ENCODE measurements at regions not wholly inside any gene's neighbourhood (a gene's known extent, or its start where the extent isn't known, plus 50 kb on each side); places are given as distances from the start of the nearest gene placed in this dataset.
A peak's percentile ranks its signal among the peaks of the same experiment; 100 is the strongest.

DNA sequence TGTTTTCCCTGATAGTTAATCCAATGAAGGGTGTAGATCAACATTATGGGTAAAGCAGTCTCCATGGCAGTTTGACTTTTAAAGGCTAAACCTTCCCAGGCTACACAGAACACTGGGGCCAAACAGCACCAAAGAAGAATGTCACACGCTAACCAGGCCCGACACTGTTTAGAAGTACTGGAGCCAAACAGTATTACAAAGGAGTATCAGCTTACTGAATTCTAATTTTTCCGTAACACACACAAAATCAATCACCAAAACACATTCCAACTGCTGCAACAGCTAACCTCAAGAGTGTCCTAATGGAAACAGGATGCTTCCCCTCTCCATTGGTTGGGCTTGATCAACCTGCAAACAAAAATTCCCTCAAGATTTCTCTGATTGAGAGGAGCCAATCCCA is 783.5 kb downstream of the PCDH18 start:
- ATAC-seq (peak; percentile 44), DNase-seq (no peak)
- intact Hi-C loops (cut with micrococcal nuclease) = no loop called here

DNA sequence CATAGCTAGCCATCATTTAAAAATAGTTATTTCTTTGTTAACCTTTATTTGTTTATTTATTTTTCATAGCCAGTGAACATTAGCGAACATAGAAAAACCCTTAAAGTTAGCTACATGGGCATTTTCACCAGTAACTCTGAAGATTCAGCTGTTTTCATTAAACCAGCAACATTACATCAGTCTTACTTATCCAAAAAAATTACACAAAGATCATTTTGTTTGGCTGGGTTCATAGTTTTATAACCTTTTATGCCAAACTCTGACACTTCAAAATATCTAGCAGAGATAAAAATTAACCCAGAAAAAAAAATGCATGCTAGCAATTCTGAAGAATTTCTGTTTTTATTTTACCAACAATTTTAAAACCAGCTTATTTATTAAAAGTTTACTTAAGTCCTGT is 784.1 kb downstream of the PCDH18 start:
- no peak for ATAC-seq
- intact Hi-C loops (cut with micrococcal nuclease) = no loop called here
- DNase-seq = no peak

- no peak for ATAC-seq
- intact Hi-C loops (cut with micrococcal nuclease) = no loop called here
- DNase-seq = no peak
Measured at GRCh38 chr4:136743238-136743637, 789.1 kb downstream of the PCDH18 start.

GRCh38 chr4:136742333-136742732 is 790.0 kb downstream of the PCDH18 start:
- intact Hi-C loops (cut with micrococcal nuclease) = no loop called here
- DNase-seq = no peak
- ATAC-seq = no peak

DNA sequence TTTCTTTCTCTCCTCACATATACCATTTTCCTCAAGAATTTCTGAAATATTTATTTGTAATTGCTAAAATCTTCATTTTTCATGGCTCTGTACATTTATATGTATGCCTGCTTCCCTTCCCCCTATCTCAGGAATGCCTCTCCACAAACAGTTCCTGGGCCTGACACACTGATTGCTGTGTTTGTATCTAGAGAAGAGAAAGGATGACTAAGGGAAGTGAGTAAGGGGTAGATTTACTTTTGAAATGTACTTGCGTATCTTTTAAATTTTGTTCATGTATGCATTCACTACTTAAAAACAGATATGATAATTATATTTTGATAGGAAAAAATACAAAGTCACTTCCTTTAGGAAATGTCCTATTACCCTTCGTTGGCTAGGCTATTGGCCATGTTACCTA is 790.8 kb downstream of the PCDH18 start:
- DNase-seq (no peak), ATAC-seq (no peak)
- intact Hi-C loops (cut with micrococcal nuclease) = no loop called here

DNA sequence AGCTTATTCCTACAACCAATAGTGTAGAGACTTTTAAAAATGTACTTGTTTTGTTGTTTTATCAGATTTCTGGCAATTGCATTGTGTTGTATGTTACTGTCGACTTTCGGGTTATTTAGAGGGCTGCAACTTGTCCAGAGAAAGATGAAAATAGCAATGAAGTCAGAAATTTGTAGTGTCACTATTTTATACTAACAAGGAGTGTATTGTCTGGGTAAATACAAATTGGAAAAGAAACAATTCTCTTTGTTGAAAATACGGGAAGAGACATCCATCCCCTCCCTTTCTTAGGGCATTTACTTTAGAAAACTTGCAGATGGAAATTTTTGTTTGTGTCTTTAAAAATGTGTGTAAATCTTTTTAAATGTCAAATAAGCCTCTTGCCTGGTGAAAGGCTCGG is 792.0 kb downstream of the PCDH18 start:
- ATAC-seq (no peak), DNase-seq (no peak)
- intact Hi-C loops (cut with micrococcal nuclease) = no loop called here

GRCh38 chr4:136737066-136737465 is 795.2 kb downstream of the PCDH18 start:
- intact Hi-C loops (cut with micrococcal nuclease) = no loop called here
- no peak for ATAC-seq
- no peak for DNase-seq

DNA sequence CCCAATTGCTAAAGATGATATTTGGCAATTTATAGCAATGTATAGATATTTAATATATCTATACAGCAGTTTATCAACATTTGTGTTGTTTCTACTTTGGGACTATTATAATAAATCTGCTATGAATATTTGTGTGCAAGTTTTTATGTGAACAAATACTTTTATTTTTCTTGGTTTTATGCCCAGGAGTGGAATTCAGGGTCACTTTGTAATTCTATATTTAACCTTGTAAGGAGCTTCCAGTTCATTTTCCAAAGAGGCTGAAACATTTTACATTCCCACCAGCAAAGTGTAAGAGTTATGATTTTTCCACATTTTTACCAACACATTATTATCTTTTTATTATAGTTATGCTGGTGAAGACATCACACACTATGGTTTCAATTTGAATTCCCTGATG is 801.3 kb downstream of the PCDH18 start:
- intact Hi-C loops (cut with micrococcal nuclease) = no loop called here
- ATAC-seq (no peak), DNase-seq (no peak)

DNA sequence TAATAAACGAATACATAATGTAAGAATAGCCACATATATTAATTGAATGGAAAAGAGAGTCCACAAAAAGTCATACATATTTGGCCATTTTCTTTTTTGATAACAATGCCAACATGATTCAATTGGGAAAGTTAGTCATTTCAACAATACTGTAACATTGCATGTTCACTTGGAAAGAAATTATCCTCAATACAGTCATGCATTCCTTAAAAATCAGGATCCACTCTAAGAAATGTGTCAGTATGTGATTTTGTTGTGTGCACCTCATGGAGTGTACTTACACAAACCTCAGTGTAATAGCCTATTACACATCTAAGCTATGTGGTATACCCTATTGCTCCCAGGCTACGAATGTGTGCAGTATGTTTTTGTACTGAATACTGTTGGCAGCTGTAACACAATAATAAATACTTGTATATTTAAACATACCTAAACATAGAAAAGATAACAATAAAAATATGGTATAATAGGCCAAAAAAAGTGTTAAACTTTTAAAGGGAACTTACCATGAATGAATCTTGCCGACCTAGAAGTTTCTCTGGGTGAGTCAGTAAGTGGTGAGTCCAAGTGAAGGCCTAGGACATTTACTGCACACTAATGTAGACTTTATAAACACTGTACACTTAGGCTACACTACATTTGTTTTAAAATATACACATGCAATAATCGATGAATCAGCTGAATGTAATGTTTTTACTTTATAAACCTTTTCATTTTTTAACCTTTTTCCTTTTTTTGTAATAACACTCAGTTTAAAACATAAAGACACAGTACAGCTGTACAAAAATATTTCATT is 806.8 kb downstream of the PCDH18 start:
- no peak for DNase-seq
- intact Hi-C loops (cut with micrococcal nuclease) = no loop called here
- ATAC-seq = no peak

GRCh38 chr4:136713140-136713539 is 819.2 kb downstream of the PCDH18 start:
- intact Hi-C loops (cut with micrococcal nuclease) = no loop called here
- no peak for DNase-seq
- ATAC-seq = no peak

DNA sequence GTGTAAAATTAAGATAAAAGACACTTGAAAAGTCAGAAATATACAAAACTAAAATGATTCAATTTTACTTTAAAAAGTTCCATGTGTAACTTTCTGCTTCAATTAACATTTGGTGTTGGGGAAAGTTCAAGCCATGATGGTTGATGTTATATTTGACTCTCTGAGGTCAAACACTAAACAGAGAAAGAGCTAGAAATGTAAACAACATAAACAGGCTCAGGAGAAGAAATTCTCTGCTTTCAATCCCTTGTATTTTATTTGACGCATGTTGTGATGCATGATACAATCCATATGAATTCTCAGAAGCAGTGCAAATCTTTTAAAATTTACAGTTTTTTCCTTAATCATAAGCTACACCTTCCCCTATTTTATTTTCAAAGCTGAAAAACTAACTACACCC is 822.4 kb downstream of the PCDH18 start:
- intact Hi-C loops (cut with micrococcal nuclease) = no loop called here
- no peak for DNase-seq
- ATAC-seq = no peak

DNA sequence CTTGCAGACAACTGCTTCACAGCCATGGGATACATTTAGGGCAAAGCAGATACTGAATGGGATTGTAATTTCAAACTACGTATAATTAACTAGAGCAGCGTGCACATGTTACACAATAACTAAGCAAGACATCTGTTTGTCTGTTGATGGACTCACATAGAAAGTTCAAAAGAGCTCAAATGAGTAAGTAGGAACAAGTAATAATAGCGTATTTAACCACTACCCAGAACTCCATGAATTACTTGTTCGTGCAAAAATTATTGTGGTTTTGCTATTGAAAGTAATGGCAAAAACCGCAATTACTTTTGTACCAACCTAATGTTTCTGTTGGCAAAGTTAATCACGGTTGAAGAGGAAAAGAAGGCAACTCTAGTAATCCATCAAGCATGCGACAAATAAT is 825.4 kb downstream of the PCDH18 start:
- DNase-seq = no peak
- intact Hi-C loops (cut with micrococcal nuclease) = no loop called here
- ATAC-seq = no peak

DNA sequence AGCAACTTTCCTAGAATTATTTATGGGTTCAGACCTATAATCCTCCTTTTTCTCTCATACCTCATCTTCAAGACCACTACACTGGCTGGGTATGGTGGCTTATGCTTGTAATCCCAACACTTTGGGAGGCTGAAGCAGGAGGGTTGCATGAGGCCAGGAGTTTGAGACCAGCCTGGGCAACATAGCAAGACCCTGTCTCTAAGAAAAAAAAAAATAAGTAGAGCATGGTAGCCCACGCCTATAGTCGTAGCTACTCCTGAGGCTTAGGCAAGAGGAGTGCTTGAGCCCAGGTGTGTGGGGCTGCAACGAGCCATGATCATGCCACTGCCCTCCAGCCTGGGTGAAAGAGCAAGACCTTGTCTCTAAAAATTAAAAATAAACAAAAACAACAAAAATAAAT is 832.4 kb downstream of the PCDH18 start:
- intact Hi-C loops (cut with micrococcal nuclease) = no loop called here
- no peak for ATAC-seq
- DNase-seq = no peak

DNA sequence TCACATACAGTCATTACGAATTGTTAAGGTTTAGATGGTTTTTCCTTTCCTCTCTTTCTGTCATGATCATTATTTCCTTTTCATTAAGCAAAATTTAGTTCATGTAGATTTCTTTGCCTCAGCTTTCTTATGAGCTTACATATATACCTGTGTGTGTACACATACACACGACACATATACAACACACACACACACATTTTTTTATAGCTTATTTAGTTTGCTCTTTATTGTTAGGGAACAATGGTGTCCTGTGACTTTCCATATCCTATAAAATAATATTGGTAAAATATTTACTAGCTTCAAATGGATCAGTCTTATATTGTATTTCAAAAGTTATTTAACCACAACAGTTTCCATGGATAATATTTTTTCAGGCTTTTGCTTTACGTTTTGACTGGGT is 840.7 kb downstream of the PCDH18 start:
- DNase-seq (no peak), ATAC-seq (no peak)
- intact Hi-C loops (cut with micrococcal nuclease) = no loop called here

DNA sequence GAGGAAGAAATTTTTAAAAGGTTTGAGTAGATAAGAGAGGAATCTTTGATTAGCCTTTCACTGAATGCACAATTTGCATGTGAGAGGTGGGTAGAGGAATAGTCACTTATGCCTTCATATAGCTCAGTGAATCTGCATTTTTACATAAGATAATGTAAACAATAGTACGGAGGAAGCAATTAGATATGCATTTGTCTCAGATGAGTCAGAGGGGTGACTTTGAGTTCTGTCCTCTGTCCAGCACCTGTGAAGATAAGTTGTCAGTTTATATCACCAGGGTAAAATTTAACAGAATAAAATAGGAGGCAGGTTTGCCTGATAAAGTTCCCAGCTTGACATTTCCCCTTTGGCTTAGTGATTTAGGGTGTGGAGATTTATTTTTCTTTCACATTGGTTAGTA is 841.9 kb downstream of the PCDH18 start:
- ATAC-seq (no peak), DNase-seq (no peak)
- intact Hi-C loops (cut with micrococcal nuclease) = no loop called here

GRCh38 chr4:136687596-136687995 is 844.7 kb downstream of the PCDH18 start:
- ATAC-seq (no peak), DNase-seq (no peak)
- intact Hi-C loops (cut with micrococcal nuclease) = no loop called here

- ATAC-seq = no peak
- intact Hi-C loops (cut with micrococcal nuclease) = no loop called here
- no peak for DNase-seq
Measured at GRCh38 chr4:136687118-136687517, 845.2 kb downstream of the PCDH18 start.

GRCh38 chr4:136680761-136681160 is 851.5 kb downstream of the PCDH18 start:
- intact Hi-C loops (cut with micrococcal nuclease) = no loop called here
- DNase-seq = no peak
- no peak for ATAC-seq

- intact Hi-C loops (cut with micrococcal nuclease) = no loop called here
- DNase-seq (no peak), ATAC-seq (no peak)
Measured at GRCh38 chr4:136680271-136680670, 852.0 kb downstream of the PCDH18 start.

- intact Hi-C loops (cut with micrococcal nuclease) = no loop called here
- DNase-seq (no peak), ATAC-seq (no peak)
Measured at GRCh38 chr4:136670265-136670664, 862.0 kb downstream of the PCDH18 start.

DNA sequence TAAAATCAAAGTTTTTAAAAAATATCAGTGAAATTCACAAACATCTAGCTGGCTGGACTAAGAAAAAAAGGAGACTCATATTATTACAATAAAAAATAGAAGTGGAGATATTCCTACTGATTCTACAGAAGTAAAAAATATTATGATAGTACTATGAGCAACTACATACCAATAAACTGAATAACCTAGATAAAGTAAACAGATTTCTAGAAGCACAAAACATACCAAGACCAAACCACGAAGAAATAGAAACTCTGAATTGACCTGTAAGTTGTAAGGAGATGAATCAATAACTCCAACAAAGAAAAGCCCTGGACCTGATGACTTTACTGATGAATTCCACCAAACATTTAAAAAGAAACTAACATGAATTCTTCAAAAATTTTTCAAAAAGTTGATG is 867.3 kb downstream of the PCDH18 start:
- DNase-seq (no peak), ATAC-seq (no peak)
- intact Hi-C loops (cut with micrococcal nuclease) = no loop called here

GRCh38 chr4:136662539-136662938 is 869.8 kb downstream of the PCDH18 start:
- intact Hi-C loops (cut with micrococcal nuclease) = no loop called here
- ATAC-seq = no peak
- no peak for DNase-seq

All from left ventricle myocardium superior (tissue), 1 donor.